ENCODE measurements at regions not wholly inside any gene's neighbourhood (a gene's known extent, or its start where the extent isn't known, plus 50 kb on each side); places are given as distances from the start of the nearest gene placed in this dataset.
A peak's percentile ranks its signal among the peaks of the same experiment; 100 is the strongest.

DNA sequence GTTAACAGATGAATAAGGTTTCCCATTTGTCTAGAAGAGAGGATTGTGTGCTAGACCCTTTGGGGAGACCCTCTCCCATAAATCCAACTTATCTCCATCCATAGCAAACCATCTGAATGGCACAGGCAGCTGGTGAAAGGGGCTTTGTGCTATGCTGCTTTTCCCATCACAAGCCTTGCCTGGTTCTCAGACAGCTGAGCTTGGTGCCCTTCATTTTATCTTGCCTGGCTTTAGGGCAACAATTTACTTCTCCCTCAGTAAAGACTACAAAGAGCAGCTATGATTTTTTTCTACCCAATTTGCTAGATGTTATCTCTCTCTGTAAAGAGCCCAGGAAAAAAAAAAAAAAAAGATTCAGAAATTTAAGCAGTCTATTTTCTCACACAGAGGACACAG, 117.0 kb upstream of the COL21A1 start:
- TF ChIP-seq CTCF (IDR thresholded peaks at IDR 0.05) (no peak), POLR2AphosphoS5 (IDR thresholded peaks at IDR 0.05) (no peak), POLR2A (IDR thresholded peaks at IDR 0.05) (no peak), EP300 (IDR thresholded peaks at IDR 0.05; ENCODE audit: low read depth) (no peak)
- H3K27me3 ChIP-seq: no peaks in the 10 kb centered on the region
- no peaks in the 10 kb centered on the region for H3K36me3 ChIP-seq
- DNase-seq: no peak
- H3K27ac ChIP-seq: no peak overlapping the region
- intact Hi-C loops (cut with DNase I; ENCODE audit: low total_unique reads) (no loop called here), in situ Hi-C loops (cut with MboI; ENCODE audit: low pct_ligation_motif_present in 1 of 4, low pct_unique_long_range_greater_than_20kb in 1 of 4, low sequenced_read_pairs in 3 of 4) (loop anchor here in 2 of 4 donors (10.0 kb wide), 1 partner anchor 230 kb away; no protein-coding TSS in a partner anchor)
- H3K4me3 ChIP-seq: no peak overlapping the region
- peaks cover 0 to 3% (median under 1%) of the 10 kb centered on the region in 4 donors for H3K4me1 ChIP-seq
- no peaks in the 10 kb centered on the region for H3K9me3 ChIP-seq

- in situ Hi-C loops (cut with MboI; ENCODE audit: low pct_ligation_motif_present in 1 of 4, low pct_unique_long_range_greater_than_20kb in 1 of 4, low sequenced_read_pairs in 3 of 4): loop anchor here in 2 of 4 donors (10.0 kb wide), 1 partner anchor 231 kb away; no protein-coding TSS in a partner anchor
- Histone ChIP-seq H3K27me3 (no peaks in the 10 kb centered on the region), H3K4me1 (peaks cover 0 to 8% (median 0%) of the 10 kb centered on the region in 4 donors), H3K4me3 (no peak overlapping the region), H3K27ac (no peak overlapping the region), H3K9me3 (no peaks in the 10 kb centered on the region), H3K36me3 (no peaks in the 10 kb centered on the region)
- intact Hi-C loops (cut with DNase I; ENCODE audit: low total_unique reads): no loop called here
- TF ChIP-seq CTCF (IDR thresholded peaks at IDR 0.05) (no peak), EP300 (IDR thresholded peaks at IDR 0.05; ENCODE audit: low read depth) (no peak), POLR2AphosphoS5 (IDR thresholded peaks at IDR 0.05) (no peak), POLR2A (IDR thresholded peaks at IDR 0.05) (no peak)
- WGBS, 2 donors (ENCODE audit: low coverage in 1 of 2): 67 to 89% methylated on average over 3 to 5 of the region's 5 CpGs
- DNase-seq: no peak
Measured at GRCh38 chr6:56363796-56364430, 116.5 kb upstream of the COL21A1 start.

DNA sequence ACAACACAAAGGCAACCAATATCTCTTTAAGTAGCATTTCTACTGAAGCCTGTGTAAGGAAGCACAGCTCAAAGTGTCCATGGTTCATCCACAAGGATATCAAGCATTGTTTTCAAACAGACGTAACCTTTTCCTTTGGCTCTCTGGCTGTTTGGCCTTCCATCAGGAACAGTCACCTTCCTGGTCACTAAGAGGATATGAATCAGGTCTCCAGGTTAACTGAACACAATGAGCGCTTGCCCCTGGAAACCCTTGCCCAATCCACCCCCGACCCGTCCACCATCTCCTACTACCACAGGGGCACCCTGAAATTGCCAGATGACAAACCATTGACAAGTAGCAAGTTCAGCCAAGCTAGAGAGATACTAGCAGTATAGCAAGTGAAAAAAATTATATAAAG, 114.4 kb upstream of the COL21A1 start:
- Histone ChIP-seq H3K4me3 (no peak overlapping the region), H3K4me1 (peaks cover 0 to 8% (median 0%) of the 10 kb centered on the region in 4 donors), H3K9me3 (no peaks in the 10 kb centered on the region), H3K27me3 (no peaks in the 10 kb centered on the region), H3K27ac (no peak overlapping the region), H3K36me3 (no peaks in the 10 kb centered on the region)
- in situ Hi-C loops (cut with MboI; ENCODE audit: low pct_ligation_motif_present in 1 of 4, low pct_unique_long_range_greater_than_20kb in 1 of 4, low sequenced_read_pairs in 3 of 4): loop anchor here in 2 of 4 donors (10.0 kb wide), 1 partner anchor 233 kb away; no protein-coding TSS in a partner anchor
- intact Hi-C loops (cut with DNase I; ENCODE audit: low total_unique reads): no loop called here
- TF ChIP-seq POLR2A (IDR thresholded peaks at IDR 0.05): no peak
- TF ChIP-seq CTCF (IDR thresholded peaks at IDR 0.05): no peak
- TF ChIP-seq POLR2AphosphoS5 (IDR thresholded peaks at IDR 0.05): no peak
- no peak for TF ChIP-seq EP300 (IDR thresholded peaks at IDR 0.05; ENCODE audit: low read depth)
- DNase-seq: no peak
- WGBS, 2 donors (ENCODE audit: low coverage in 1 of 2): 84 to 90% methylated on average over 2 to 4 of the region's 4 CpGs

DNA sequence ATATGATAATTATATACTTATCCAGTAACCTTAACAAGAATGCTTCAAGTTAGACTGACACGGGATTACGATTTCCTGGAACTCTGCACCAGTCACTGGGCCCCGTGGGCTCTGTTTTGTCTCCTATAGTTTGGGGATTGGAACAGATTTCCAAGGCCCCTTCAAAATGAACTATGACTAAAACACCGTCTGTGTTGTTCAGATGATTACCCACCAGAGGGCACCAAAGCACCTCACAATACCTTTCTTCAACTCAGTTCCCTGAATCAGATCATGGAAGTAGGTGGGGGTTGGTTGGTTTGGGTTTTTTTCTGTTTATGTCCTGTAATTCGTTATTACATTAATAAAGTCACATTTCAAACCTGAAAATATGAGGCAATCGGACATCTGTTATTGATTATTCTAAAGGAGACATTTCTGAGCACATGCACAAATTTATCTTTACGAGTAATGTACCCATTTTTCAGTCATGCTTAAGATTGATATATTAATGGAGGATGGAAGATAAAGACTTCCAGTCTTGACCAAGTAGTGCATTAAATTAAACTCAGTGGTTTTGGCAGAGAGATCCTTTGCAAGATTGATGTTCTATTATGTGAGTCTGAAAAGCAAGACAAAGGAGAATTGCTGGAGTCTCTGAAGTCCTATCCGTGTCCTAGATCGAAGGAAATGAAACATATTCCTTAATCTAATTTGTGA, 112.0 kb upstream of the COL21A1 start:
- TF ChIP-seq EP300 (IDR thresholded peaks at IDR 0.05; ENCODE audit: low read depth): no peak
- TF ChIP-seq POLR2AphosphoS5 (IDR thresholded peaks at IDR 0.05): no peak
- peak; percentile 72 to 89 (median 81) for TF ChIP-seq CTCF (IDR thresholded peaks at IDR 0.05)
- no peak for TF ChIP-seq POLR2A (IDR thresholded peaks at IDR 0.05)
- Histone ChIP-seq H3K4me1 (peaks cover 0 to 8% (median 3%) of the 10 kb centered on the region in 4 donors), H3K27me3 (no peaks in the 10 kb centered on the region), H3K9me3 (no peaks in the 10 kb centered on the region), H3K36me3 (no peaks in the 10 kb centered on the region), H3K4me3 (no peak overlapping the region), H3K27ac (no peak overlapping the region)
- in situ Hi-C loops (cut with MboI; ENCODE audit: low pct_ligation_motif_present in 1 of 4, low pct_unique_long_range_greater_than_20kb in 1 of 4, low sequenced_read_pairs in 3 of 4): loop anchor here in 2 of 4 donors (5.0 to 10.0 kb wide), 2 partner anchors 233 to 235 kb away; no protein-coding TSS in a partner anchor
- intact Hi-C loops (cut with DNase I; ENCODE audit: low total_unique reads): loop anchor here (2.0 to 5.0 kb wide), 2 partner anchors 45 to 233 kb away; no protein-coding TSS in a partner anchor
- 32 to 36% methylated on average over 9 of the region's 9 CpGs for WGBS, 2 donors (ENCODE audit: low coverage in 1 of 2)
- DNase-seq: peak; percentile 66

Measured in transverse colon (tissue), 4 donors.